ENCODE measurements at regions not wholly inside any gene's neighbourhood (a gene's known extent, or its start where the extent isn't known, plus 50 kb on each side); places are given as distances from the start of the nearest gene placed in this dataset.

GRCh38 chr6:62390401-62390800 lies 104.4 kb upstream of the KHDRBS2 start:
- H3K4me1 ChIP-seq (ENCODE audit: insufficient read depth, low read length), result no peaks in the 10 kb centered on the region
- no peaks in the 10 kb centered on the region for H3K9me3 ChIP-seq (ENCODE audit: low read depth, low read length)
- TF ChIP-seq CTCF (IDR thresholded peaks at IDR 0.05; ENCODE audit: extremely low read depth, low read depth, low read length), result no peak
- no peaks in the 10 kb centered on the region for H3K27me3 ChIP-seq (ENCODE audit: insufficient read depth, low read length)
- H2AFZ ChIP-seq (ENCODE audit: low read length), result no peak overlapping the region
- no peak overlapping the region for H3K4me2 ChIP-seq (ENCODE audit: insufficient read depth, low read length)
- DNase-seq (ENCODE audit: insufficient read length, low spot score, missing footprints), result no peak
- no peak overlapping the region for H3K4me3 ChIP-seq (ENCODE audit: insufficient read depth, low read length)
- no peaks in the 10 kb centered on the region for H3K36me3 ChIP-seq (ENCODE audit: insufficient read depth, low read length)
- no peaks in the 10 kb centered on the region for H3K79me2 ChIP-seq (ENCODE audit: insufficient read depth, low read length)
- no peak overlapping the region for H3K27ac ChIP-seq (ENCODE audit: low read depth, low read length)
- H4K20me1 ChIP-seq (ENCODE audit: insufficient read depth, low read length), result no peaks in the 10 kb centered on the region

- H3K4me2 ChIP-seq (ENCODE audit: insufficient read depth, low read length), result no peak overlapping the region
- TF ChIP-seq CTCF (IDR thresholded peaks at IDR 0.05; ENCODE audit: extremely low read depth, low read depth, low read length), result no peak
- H3K27me3 ChIP-seq (ENCODE audit: insufficient read depth, low read length), result no peaks in the 10 kb centered on the region
- H2AFZ ChIP-seq (ENCODE audit: low read length), result no peak overlapping the region
- no peak overlapping the region for H3K4me3 ChIP-seq (ENCODE audit: insufficient read depth, low read length)
- DNase-seq (ENCODE audit: insufficient read length, low spot score, missing footprints), result no peak
- no peaks in the 10 kb centered on the region for H3K36me3 ChIP-seq (ENCODE audit: insufficient read depth, low read length)
- no peaks in the 10 kb centered on the region for H3K4me1 ChIP-seq (ENCODE audit: insufficient read depth, low read length)
- H3K27ac ChIP-seq (ENCODE audit: low read depth, low read length), result no peak overlapping the region
- H3K79me2 ChIP-seq (ENCODE audit: insufficient read depth, low read length), result no peaks in the 10 kb centered on the region
- H3K9me3 ChIP-seq (ENCODE audit: low read depth, low read length), result no peaks in the 10 kb centered on the region
- H4K20me1 ChIP-seq (ENCODE audit: insufficient read depth, low read length), result no peaks in the 10 kb centered on the region
These were observed 85.6 kb upstream of the KHDRBS2 start for GRCh38 chr6:62371453-62372210.

DNA sequence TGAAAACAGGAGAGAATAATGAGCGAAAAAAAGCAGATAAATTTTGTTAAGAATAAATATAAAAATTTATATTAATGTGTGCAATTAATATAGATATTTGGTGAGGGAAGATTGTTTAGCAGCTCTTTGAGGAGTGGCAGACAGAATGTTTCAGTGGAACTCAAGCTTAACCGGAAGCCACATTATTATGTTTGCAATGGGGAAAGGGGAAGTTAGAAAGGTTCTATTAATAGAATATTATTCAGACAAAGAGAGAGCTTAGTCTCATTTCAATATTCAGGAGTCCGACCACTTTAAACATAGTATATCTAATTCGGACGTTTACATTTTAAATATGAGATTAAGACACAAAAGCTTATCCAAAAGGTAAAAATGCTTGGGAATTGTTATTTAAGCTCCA lies 81.6 kb upstream of the KHDRBS2 start:
- no peaks in the 10 kb centered on the region for H3K79me2 ChIP-seq (ENCODE audit: insufficient read depth, low read length)
- H2AFZ ChIP-seq (ENCODE audit: low read length), result no peak overlapping the region
- no peak overlapping the region for H3K4me2 ChIP-seq (ENCODE audit: insufficient read depth, low read length)
- TF ChIP-seq CTCF (IDR thresholded peaks at IDR 0.05; ENCODE audit: extremely low read depth, low read depth, low read length), result no peak
- H3K27me3 ChIP-seq (ENCODE audit: insufficient read depth, low read length), result no peaks in the 10 kb centered on the region
- no peaks in the 10 kb centered on the region for H3K4me1 ChIP-seq (ENCODE audit: insufficient read depth, low read length)
- no peaks in the 10 kb centered on the region for H4K20me1 ChIP-seq (ENCODE audit: insufficient read depth, low read length)
- H3K9me3 ChIP-seq (ENCODE audit: low read depth, low read length), result no peaks in the 10 kb centered on the region
- H3K27ac ChIP-seq (ENCODE audit: low read depth, low read length), result no peak overlapping the region
- H3K4me3 ChIP-seq (ENCODE audit: insufficient read depth, low read length), result no peak overlapping the region
- H3K36me3 ChIP-seq (ENCODE audit: insufficient read depth, low read length), result no peaks in the 10 kb centered on the region
- no peak for DNase-seq (ENCODE audit: insufficient read length, low spot score, missing footprints)

DNA sequence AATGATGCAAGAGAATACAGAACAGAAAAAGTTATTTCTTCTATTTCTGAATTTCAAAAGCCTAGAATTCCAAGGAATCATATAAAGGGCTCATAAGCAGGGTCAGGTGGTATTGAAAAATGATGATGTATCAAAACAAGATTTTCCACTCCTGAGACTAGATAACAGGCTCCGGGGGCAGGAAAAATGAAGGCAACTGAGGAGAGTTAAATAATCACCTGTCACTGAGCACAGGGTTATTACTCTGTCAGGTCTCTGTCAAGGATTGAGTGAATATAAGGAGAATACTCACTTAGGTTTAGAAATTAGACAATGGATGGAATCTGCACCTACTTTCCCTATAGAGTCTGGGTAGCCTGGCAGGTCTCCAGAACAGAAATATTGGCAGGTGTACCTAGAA lies 76.1 kb upstream of the KHDRBS2 start:
- Histone ChIP-seq H3K36me3 (ENCODE audit: insufficient read depth, low read length) (no peaks in the 10 kb centered on the region), H3K27ac (ENCODE audit: low read depth, low read length) (no peak overlapping the region), H3K4me1 (ENCODE audit: insufficient read depth, low read length) (no peaks in the 10 kb centered on the region), H3K27me3 (ENCODE audit: insufficient read depth, low read length) (no peaks in the 10 kb centered on the region), H3K4me2 (ENCODE audit: insufficient read depth, low read length) (no peak overlapping the region), H3K9me3 (ENCODE audit: low read depth, low read length) (no peaks in the 10 kb centered on the region), H2AFZ (ENCODE audit: low read length) (no peak overlapping the region), H3K79me2 (ENCODE audit: insufficient read depth, low read length) (no peaks in the 10 kb centered on the region), H4K20me1 (ENCODE audit: insufficient read depth, low read length) (no peaks in the 10 kb centered on the region), H3K4me3 (ENCODE audit: insufficient read depth, low read length) (no peak overlapping the region)
- TF ChIP-seq CTCF (IDR thresholded peaks at IDR 0.05; ENCODE audit: extremely low read depth, low read depth, low read length), result no peak
- DNase-seq (ENCODE audit: insufficient read length, low spot score, missing footprints), result no peak

All from osteoblast (primary cell).